OCI-LY3 (cell line): ENCODE measurements at regions not wholly inside any gene's neighbourhood (a gene's known extent, or its start where the extent isn't known, plus 50 kb on each side); places are given as distances from the start of the nearest gene placed in this dataset.

Experiments used
- H2AFZ ChIP-seq: fragments of 200-600, 300-600 bp; shearing (Covaris generic); 2 replicates; pipeline ENCODE4 v1.6.0; 2014; ENCODE audit warnings: antibody characterized with exemption, low read depth, low read length
- H3K27ac ChIP-seq: fragments of 200-600, 300-600 bp; sonication (generic); 2 replicates; pipeline ENCODE4 v1.5.1; 2014; ENCODE audit warnings: mild to moderate bottlenecking, low read length, moderate library complexity, mixed read lengths
- H3K27me3 ChIP-seq: fragments of 200-600, 300-600 bp; sonication (generic); 2 replicates; pipeline ENCODE4 v1.6.1; 2014; ENCODE audit warnings: low read depth, low read length, mixed read lengths
- H3K36me3 ChIP-seq: fragments of 200-600, 300-600 bp; sonication (generic); replicated peaks from 2 replicates; pipeline ENCODE3; 2014; ENCODE audit warnings: low read depth, low read length, mixed read lengths
- H3K4me1 ChIP-seq: fragments of 300-600, 200-600 bp; sonication (generic); 2 replicates; pipeline ENCODE4 v1.6.1; 2014; ENCODE audit warnings: low read length, mixed read lengths
- H3K4me2 ChIP-seq: fragments of 200-600, 300-600 bp; sonication (generic); 2 replicates; pipeline ENCODE4 v1.6.1; 2014; ENCODE audit warnings: low read length, mixed read lengths
- H3K4me3 ChIP-seq: fragments of 300-600, 200-600 bp; sonication (generic); 2 replicates; pipeline ENCODE4 v1.5.1; 2014; ENCODE audit warnings: antibody characterized with exemption, mild to moderate bottlenecking, low read length, moderate library complexity
- H3K79me2 ChIP-seq: fragments of 300-600, 200-600 bp; shearing (Covaris generic); 2 replicates; pipeline ENCODE4 v1.6.1; 2014; ENCODE audit warnings: mild to moderate bottlenecking, low read length, mixed read lengths
- H3K9ac ChIP-seq: fragments of 300-600, 200-600 bp; shearing (Covaris generic); 2 replicates; pipeline ENCODE4 v1.6.0; 2014; ENCODE audit warnings: mild to moderate bottlenecking, low read length, moderate library complexity
- H3K9me3 ChIP-seq: fragments of 200-600, 300-600 bp; shearing (Covaris generic); 2 replicates; pipeline ENCODE4 v1.6.1; 2014; ENCODE audit warnings: low read length, mixed read lengths; ENCODE audit not compliant: insufficient read depth
- H4K20me1 ChIP-seq: fragments of 200-600, 300-600 bp; sonication (generic); 2 replicates; pipeline ENCODE4 v1.6.1; 2016; ENCODE audit warnings: low read length, mixed read lengths; ENCODE audit not compliant: insufficient read depth
- CTCF ChIP-seq: fragments of 200-600, 300-600 bp; sonication (generic); IDR thresholded peaks from 2 replicates; pipeline ENCODE4 v1.5.1; 2014; ENCODE audit warnings: antibody characterized with exemption, low read length, low read depth
- EZH2phosphoT487 ChIP-seq: fragments of 200-600 bp; shearing (Covaris generic); IDR thresholded peaks from 2 replicates; pipeline ENCODE4 v1.6.1; 2018; ENCODE audit warnings: antibody characterized with exemption, mixed run types, low read depth

DNA sequence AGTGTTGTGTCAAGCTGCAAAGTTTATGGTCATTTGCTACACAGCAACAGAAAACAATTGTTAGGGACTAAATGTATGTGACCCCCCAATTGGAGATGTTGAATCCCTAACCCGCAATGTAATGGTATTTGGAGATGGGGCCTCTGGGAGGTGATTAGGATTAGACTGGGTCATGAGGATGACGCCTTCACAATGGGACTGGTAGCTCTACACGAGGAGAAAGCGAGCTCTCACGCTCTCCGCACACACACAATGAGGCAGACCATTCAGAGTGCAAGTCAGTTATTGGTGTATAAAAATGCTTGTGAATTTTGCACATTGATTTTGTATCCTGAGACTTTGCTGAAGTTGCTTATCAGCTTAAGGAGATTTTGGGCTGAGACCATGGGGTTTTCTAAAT, 116.9 kb upstream of the NSMCE3 start:
- Histone ChIP-seq H3K4me2 (no peak overlapping the region), H4K20me1 (no peaks in the 10 kb centered on the region), H2AFZ (no peak overlapping the region), H3K4me3 (no peak overlapping the region), H3K9me3 (no peaks in the 10 kb centered on the region), H3K27me3 (no peaks in the 10 kb centered on the region), H3K36me3 (no peaks in the 10 kb centered on the region), H3K4me1 (no peaks in the 10 kb centered on the region), H3K27ac (no peak overlapping the region), H3K9ac (no peak overlapping the region), H3K79me2 (no peaks in the 10 kb centered on the region)
- no peak for TF ChIP-seq EZH2phosphoT487

DNA sequence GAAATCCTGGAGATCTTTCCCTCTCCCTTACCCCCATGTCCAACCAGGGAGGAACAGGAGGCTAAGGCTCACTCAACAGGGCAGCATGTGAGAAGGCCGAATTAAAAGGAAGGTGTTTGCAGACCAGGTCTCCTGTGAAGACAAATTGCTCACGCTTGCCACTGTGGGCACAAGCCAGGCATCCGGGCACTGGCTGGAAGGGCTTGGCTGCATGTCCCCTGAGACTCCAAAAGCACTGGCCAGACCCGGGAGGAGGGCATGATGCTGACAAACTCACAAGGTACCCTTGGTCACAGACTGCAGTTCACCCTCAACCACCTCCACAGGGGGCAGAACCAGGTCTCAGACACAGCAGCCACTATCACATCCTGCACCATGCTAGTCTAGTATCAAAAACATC, 113.7 kb upstream of the NSMCE3 start:
- Histone ChIP-seq H2AFZ (no peak overlapping the region), H3K4me3 (no peak overlapping the region), H3K36me3 (no peaks in the 10 kb centered on the region), H3K79me2 (no peaks in the 10 kb centered on the region), H3K9me3 (no peaks in the 10 kb centered on the region), H3K4me2 (no peak overlapping the region), H4K20me1 (no peaks in the 10 kb centered on the region), H3K27me3 (no peaks in the 10 kb centered on the region), H3K9ac (no peak overlapping the region), H3K4me1 (no peaks in the 10 kb centered on the region), H3K27ac (no peak overlapping the region)
- TF ChIP-seq CTCF (no peak), EZH2phosphoT487 (no peak)

DNA sequence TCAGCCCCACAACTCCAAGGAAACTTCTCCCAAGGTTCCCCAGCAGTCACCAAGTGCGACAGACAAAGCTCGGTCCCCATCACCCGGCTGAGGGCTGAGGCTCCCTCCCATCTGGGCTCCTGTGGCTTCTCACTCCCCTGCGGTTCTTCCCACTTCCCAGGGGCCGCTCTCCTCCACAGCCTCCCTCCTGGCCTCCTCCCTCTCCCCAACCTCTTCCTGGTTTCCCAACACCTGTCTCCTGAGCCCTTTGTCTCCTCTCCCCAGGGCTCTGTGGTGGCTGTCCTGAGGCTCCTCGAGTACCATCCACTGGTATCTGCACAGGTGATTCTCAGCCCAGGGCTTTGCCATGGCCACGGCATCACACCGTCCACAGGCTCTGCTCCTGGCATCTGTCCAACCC, 113.2 kb upstream of the NSMCE3 start:
- H2AFZ ChIP-seq, result no peak overlapping the region
- TF ChIP-seq CTCF, result no peak
- TF ChIP-seq EZH2phosphoT487, result no peak
- H3K9ac ChIP-seq, result no peak overlapping the region
- no peaks in the 10 kb centered on the region for H4K20me1 ChIP-seq
- no peaks in the 10 kb centered on the region for H3K36me3 ChIP-seq
- no peaks in the 10 kb centered on the region for H3K4me1 ChIP-seq
- H3K4me3 ChIP-seq, result no peak overlapping the region
- no peak overlapping the region for H3K4me2 ChIP-seq
- no peaks in the 10 kb centered on the region for H3K27me3 ChIP-seq
- H3K9me3 ChIP-seq, result no peaks in the 10 kb centered on the region
- no peak overlapping the region for H3K27ac ChIP-seq
- H3K79me2 ChIP-seq, result no peaks in the 10 kb centered on the region

DNA sequence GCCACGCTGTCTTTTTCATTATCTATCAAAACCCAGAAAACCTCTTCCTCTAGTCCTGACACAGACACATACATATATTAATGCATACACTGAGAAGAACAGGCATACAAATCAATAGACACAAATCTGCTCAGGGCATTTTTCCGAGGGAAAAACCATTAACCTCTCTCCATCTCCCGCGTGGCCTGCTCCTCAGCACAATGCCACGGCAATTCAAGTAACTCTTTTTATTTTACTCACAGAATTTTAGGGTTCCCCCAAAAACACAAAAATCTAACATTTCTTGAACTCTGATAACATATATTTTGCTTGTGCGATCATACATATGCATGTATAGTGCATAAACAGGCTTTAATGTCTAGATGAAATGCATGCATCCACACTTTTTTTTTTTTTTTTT, 110.8 kb upstream of the NSMCE3 start:
- Histone ChIP-seq H3K9me3 (no peaks in the 10 kb centered on the region), H3K79me2 (no peaks in the 10 kb centered on the region), H3K27ac (no peak overlapping the region), H3K9ac (no peak overlapping the region), H2AFZ (no peak overlapping the region), H3K4me1 (no peaks in the 10 kb centered on the region), H4K20me1 (no peaks in the 10 kb centered on the region), H3K36me3 (no peaks in the 10 kb centered on the region), H3K4me3 (no peak overlapping the region), H3K4me2 (no peak overlapping the region), H3K27me3 (no peaks in the 10 kb centered on the region)
- TF ChIP-seq CTCF (no peak), EZH2phosphoT487 (no peak)

DNA sequence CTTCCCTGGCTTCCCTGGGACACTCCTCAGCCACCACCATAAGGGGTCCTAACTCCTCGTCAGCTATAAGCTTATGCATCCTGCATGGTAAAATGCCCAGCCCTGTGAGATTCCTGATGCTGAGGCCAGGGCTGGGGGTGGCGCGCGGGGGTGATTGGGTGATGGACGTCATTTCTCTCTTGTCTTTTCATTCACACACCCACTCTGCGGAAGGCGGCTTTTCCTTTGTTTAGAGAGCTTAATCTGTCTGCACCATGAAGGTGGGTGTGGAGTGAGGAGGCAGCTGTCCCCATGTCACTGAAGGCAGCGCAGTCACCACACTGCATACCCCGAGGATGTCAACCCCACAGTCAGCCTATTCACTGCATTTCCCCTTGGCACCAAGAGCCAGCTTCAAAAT, 110.0 kb upstream of the NSMCE3 start:
- H3K4me2 ChIP-seq, result no peak overlapping the region
- H2AFZ ChIP-seq, result no peak overlapping the region
- H3K79me2 ChIP-seq, result no peaks in the 10 kb centered on the region
- no peak overlapping the region for H3K9ac ChIP-seq
- H3K4me3 ChIP-seq, result no peak overlapping the region
- no peaks in the 10 kb centered on the region for H3K27me3 ChIP-seq
- H3K9me3 ChIP-seq, result no peaks in the 10 kb centered on the region
- H3K4me1 ChIP-seq, result no peaks in the 10 kb centered on the region
- H3K36me3 ChIP-seq, result no peaks in the 10 kb centered on the region
- no peak for TF ChIP-seq CTCF
- no peaks in the 10 kb centered on the region for H4K20me1 ChIP-seq
- H3K27ac ChIP-seq, result no peak overlapping the region
